ENCODE measurements at regions not wholly inside any gene's neighbourhood (a gene's known extent, or its start where the extent isn't known, plus 50 kb on each side); places are given as distances from the start of the nearest gene placed in this dataset.

- TF ChIP-seq CTCF (IDR thresholded peaks at IDR 0.05) (no peak), POLR2A (IDR thresholded peaks at IDR 0.05) (no peak), POLR2AphosphoS5 (IDR thresholded peaks at IDR 0.05; ENCODE audit: insufficient read depth in 1 of 2, low read depth in 1 of 2) (no peak)
These were observed 315.9 kb downstream of the PCDH10 start for GRCh38 chr4:133465022-133465421.
